GM12878 (cell line): ENCODE measurements at regions not wholly inside any gene's neighbourhood (a gene's known extent, or its start where the extent isn't known, plus 50 kb on each side); places are given as distances from the start of the nearest gene placed in this dataset.
A peak's percentile ranks its signal among the peaks of the same experiment; 100 is the strongest.

ENCODE experiments used
- ATAC-seq: fragments of 200-7000 bp; cut with Tn5 transposase; 3 replicates; pipeline ENCODE4 v1.9.1; 2020; ENCODE audit warnings: mild to moderate bottlenecking, moderate library complexity
- BruUV-seq: library from RNA; stranded (reverse); fragments of 400-500 nt; replicated peaks from 2 replicates; lab custom pipeline; 2021; lab: Mats Ljungman, UMichigan
- CTCF ChIA-PET: fragments of 300-600 bp; sonication (Branson Sonifier 250); formaldehyde crosslinking; extraction: SDS; loops from one replicate; lab custom pipeline; 2021; ENCODE audit warnings: inconsistent platforms; lab: Yijun Ruan, JAX
- POLR2A ChIA-PET: fragments of 350-600 bp; formaldehyde crosslinking; extraction: SDS; loops from one replicate; lab custom pipeline; 2021; ENCODE audit warnings: inconsistent platforms; lab: Charles Lee
- RAD21 ChIA-PET: fragments of 300-600 bp; sonication (Branson Sonifier 250); formaldehyde crosslinking; loops from one replicate; lab custom pipeline; 2023; ENCODE audit warnings: antibody characterized with exemption; ENCODE audit not compliant: unreplicated experiment; lab: Charles Lee
- SMC1A ChIA-PET: fragments of 300-600 bp; sonication (Branson Sonifier 250); formaldehyde crosslinking; loops from one replicate; lab custom pipeline; 2023; ENCODE audit not compliant: unreplicated experiment, uncharacterized antibody; lab: Charles Lee
- DNase-seq: peaks from one replicate; pipeline ENCODE4 v3.0.0-alpha.2; 2011; ENCODE audit warnings: low read depth, low spot score
- FAIRE-seq: peaks from 3 replicates; lab custom pipeline; 2011; peaks lifted over from hg19 to GRCh38; lab: Jason Lieb, UNC
- H2AFZ ChIP-seq: 2 replicates; pipeline ENCODE4 v1.6.0; 2011; ENCODE audit warnings: low read depth, low read length, control low read depth; ENCODE audit not compliant: control insufficient read depth
- H3K27ac ChIP-seq: 2 replicates; pipeline ENCODE4 v1.5.1; 2011; ENCODE audit warnings: control low read depth; ENCODE audit not compliant: control insufficient read depth, insufficient read depth
- H3K27me3 ChIP-seq, 2 experiments: replicated peaks in 1 of 2; 2 replicates each; pipeline versions ENCODE4 v1.6.0 to v1.6.1; 2011; ENCODE audit warnings: low read length in 1 of 2; ENCODE audit not compliant: control insufficient read depth in 2 of 2, insufficient read depth in 2 of 2
- H3K36me3 ChIP-seq, 2 experiments: 2 replicates each; pipeline ENCODE4 v1.5.1; 2011; ENCODE audit warnings: low read length in 1 of 2; ENCODE audit not compliant: control insufficient read depth in 2 of 2, insufficient read depth in 2 of 2
- H3K4me1 ChIP-seq: 2 replicates; pipeline ENCODE4 v1.6.1; 2011; ENCODE audit warnings: mild to moderate bottlenecking, low read length, moderate library complexity, mixed read lengths; ENCODE audit not compliant: control insufficient read depth, insufficient read depth
- H3K4me2 ChIP-seq: 2 replicates; pipeline ENCODE4 v1.6.0; 2011; ENCODE audit warnings: control low read depth; ENCODE audit not compliant: control insufficient read depth, insufficient read depth
- H3K4me3 ChIP-seq: fragments of 200-600 bp; sonication (generic); 2 replicates; pipeline ENCODE4 v1.5.1; 2016
- H3K79me2 ChIP-seq: 2 replicates; pipeline ENCODE4 v1.6.0; 2011; ENCODE audit warnings: low read length; ENCODE audit not compliant: control insufficient read depth, insufficient read depth
- H3K9ac ChIP-seq: 2 replicates; pipeline ENCODE4 v1.8.0; 2011; ENCODE audit warnings: low read length, control low read depth, mixed read lengths; ENCODE audit not compliant: control insufficient read depth, insufficient read depth
- H3K9me3 ChIP-seq: replicated peaks from 3 replicates; pipeline ENCODE4 v1.5.1; 2011; ENCODE audit warnings: mild to moderate bottlenecking, low read length; ENCODE audit not compliant: control insufficient read depth, insufficient read depth
- H4K20me1 ChIP-seq: 2 replicates; pipeline ENCODE4 v1.6.0; 2011; ENCODE audit not compliant: control insufficient read depth, insufficient read depth
- ATF2 ChIP-seq: IDR thresholded peaks from 2 replicates; pipeline ENCODE4 v1.6.1; 2012; ENCODE audit warnings: low read length, inconsistent platforms
- BCL3 ChIP-seq: IDR thresholded peaks from 2 replicates; pipeline ENCODE4 v1.6.1; 2011; ENCODE audit warnings: borderline replicate concordance, low read depth, mild to moderate bottlenecking, moderate library complexity, low read length; ENCODE audit not compliant: insufficient read depth, poor library complexity, severe bottlenecking
- CBFB ChIP-seq: IDR thresholded peaks from 2 replicates; pipeline ENCODE4 v1.6.1; 2016; ENCODE audit warnings: antibody characterized with exemption, low read depth
- E4F1 ChIP-seq: fragments of 450-650 bp; IDR thresholded peaks from 2 replicates; pipeline ENCODE4 v1.6.1; 2018; ENCODE audit warnings: borderline replicate concordance, mild to moderate bottlenecking; ENCODE audit not compliant: partially characterized antibody
- ESRRA ChIP-seq: IDR thresholded peaks from 2 replicates; pipeline ENCODE4 v1.6.1; 2012; ENCODE audit warnings: mild to moderate bottlenecking, low read length, improper control_type of control experiment
- FOXM1 ChIP-seq: IDR thresholded peaks from 2 replicates; pipeline ENCODE4 v1.6.1; 2012; ENCODE audit warnings: low read depth, mild to moderate bottlenecking, inconsistent platforms, low read length, moderate library complexity
- HDGF ChIP-seq: fragments of 450-650 bp; IDR thresholded peaks from 2 replicates; pipeline ENCODE4 v1.6.1; 2016; ENCODE audit warnings: antibody characterized with exemption
- JUNB ChIP-seq: IDR thresholded peaks from 2 replicates; pipeline ENCODE4 v1.6.1; 2016; ENCODE audit warnings: antibody characterized with exemption, mild to moderate bottlenecking
- MEF2B ChIP-seq: fragments of 450-650 bp; IDR thresholded peaks from 2 replicates; pipeline ENCODE4 v1.6.1; 2018; ENCODE audit warnings: mild to moderate bottlenecking, moderate library complexity; ENCODE audit not compliant: partially characterized antibody, poor library complexity, severe bottlenecking
- NFIC ChIP-seq: IDR thresholded peaks from 2 replicates; pipeline ENCODE4 v1.6.1; 2012; ENCODE audit warnings: low read depth, mild to moderate bottlenecking, inconsistent platforms, low read length, moderate library complexity
- NFXL1 ChIP-seq: fragments of 450-650 bp; IDR thresholded peaks from 2 replicates; pipeline ENCODE4 v1.6.1; 2017; ENCODE audit warnings: antibody characterized with exemption, mild to moderate bottlenecking, borderline replicate concordance
- NFYA ChIP-seq: IDR thresholded peaks from 2 replicates; pipeline ENCODE4 v1.6.1; 2011; ENCODE audit warnings: low read depth, mild to moderate bottlenecking, low read length, improper control_type of control experiment, borderline replicate concordance
- SRF ChIP-seq, 2 experiments: IDR thresholded peaks; 2 replicates each; pipeline ENCODE4 v1.6.1; 2011; ENCODE audit warnings: low read depth in 2 of 2, low read length in 2 of 2, mild to moderate bottlenecking in 1 of 2, moderate library complexity in 1 of 2
- STAT1 ChIP-seq: fragments of 450-650 bp; conservative IDR thresholded peaks from 2 replicates; pipeline ENCODE4 v1.6.1; 2014; ENCODE audit warnings: antibody characterized with exemption, mild to moderate bottlenecking
- SUPT20H ChIP-seq: IDR thresholded peaks from 2 replicates; pipeline ENCODE4 v1.6.1; 2011; ENCODE audit warnings: low read depth, mild to moderate bottlenecking, low read length, moderate library complexity, borderline replicate concordance; ENCODE audit not compliant: control insufficient read depth
- TAF1 ChIP-seq: IDR thresholded peaks from 2 replicates; pipeline ENCODE4 v1.6.1; 2011; ENCODE audit warnings: mild to moderate bottlenecking, low read depth, low read length, borderline replicate concordance
- ZBTB33 ChIP-seq: fragments of 450-650 bp; IDR thresholded peaks from 2 replicates; pipeline ENCODE4 v1.6.1; 2017; ENCODE audit warnings: mild to moderate bottlenecking
- WGBS: methylation state at CpG from one replicate; pipeline ENCODE4 v1.1.6; 2016; ENCODE audit warnings: low lambda C conversion rate; ENCODE audit not compliant: insufficient replicate concordance, insufficient coverage; ENCODE audit errors: missing lambda C conversion rate; 5-methylcytosine and 5-hydroxymethylcytosine counted together
- in situ Hi-C: fragments of 300-500 bp; cut with MboI; formaldehyde crosslinking; loops from 9 replicates; pipeline ENCODE4 v1.14.3; 2018; ENCODE audit warnings: mixed read lengths
- intact Hi-C: fragments of 100-400 bp; cut with micrococcal nuclease; formaldehyde crosslinking; loops from one replicate; pipeline ENCODE4 v1.14.2; 2022; ENCODE audit not compliant: unreplicated experiment

GRCh38 chr13:50071379-50071778, 56.1 kb downstream of the KCNRG start:
- no peak for DNase-seq
- H2AFZ ChIP-seq: no peak overlapping the region
- no peaks in the 10 kb centered on the region for H4K20me1 ChIP-seq
- intact Hi-C loops: no loop called here
- peaks cover 4 to 17% of the 10 kb centered on the region in 2 experiments for H3K36me3 ChIP-seq
- in situ Hi-C loops: no loop called here
- H3K9ac ChIP-seq: no peak overlapping the region
- no TSS peak for BruUV-seq
- RAD21 ChIA-PET: interaction anchor here (0.9 to 1.2 kb wide), 2 partner anchors 13 to 74 kb away, joined by 3 to 4 read pairs; no protein-coding TSS in a partner anchor
- H3K27me3 ChIP-seq: no peaks in the 10 kb centered on the region
- CTCF ChIA-PET: interaction anchor here (0.6 to 1.4 kb wide), 2 partner anchors 14 to 840 kb away, joined by 3 to 5 read pairs; no protein-coding TSS in a partner anchor
- SMC1A ChIA-PET: interaction anchor here (1.1 to 6.7 kb wide), 3 partner anchors 11 to 74 kb away, joined by 3 to 59 read pairs (median 19); partner anchors contain the start of gene TRIM13
- H3K4me3 ChIP-seq: no peak overlapping the region; the same call in 1 of the 2 replicates
- FAIRE-seq: no peak
- peaks cover 8% of the 10 kb centered on the region; the same call in 1 of the 2 replicates for H3K4me1 ChIP-seq
- H3K9me3 ChIP-seq: no peaks in the 10 kb centered on the region
- peak; percentile 2; the same call in 2 of the 3 replicates for ATAC-seq
- POLR2A ChIA-PET: interaction anchor here (2.5 kb wide), 1 partner anchor 10 kb away, joined by 14 read pairs; no protein-coding TSS in a partner anchor
- no peak overlapping the region for H3K27ac ChIP-seq
- WGBS: 38% methylated on average over 2 of the region's 2 CpGs
- peak overlapping the region; percentile 82 for H3K4me2 ChIP-seq
- H3K79me2 ChIP-seq: peaks cover 87% of the 10 kb centered on the region
- no peak for TF ChIP-seq CBFB
- TF ChIP-seq BCL3: no peak
- TF ChIP-seq ATF2: no peak
- no peak for TF ChIP-seq JUNB
- TF ChIP-seq HDGF: no peak
- no peak for TF ChIP-seq E4F1
- no peak for TF ChIP-seq STAT1
- TF ChIP-seq SRF (IDR thresholded peaks at IDR 0.05; ENCODE audit: low read depth in 2 of 2, low read length in 2 of 2): no peak
- no peak for TF ChIP-seq NFXL1
- no peak for TF ChIP-seq NFIC
- TF ChIP-seq SUPT20H: no peak
- no peak for TF ChIP-seq ZBTB33
- no peak for TF ChIP-seq NFYA
- TF ChIP-seq ESRRA: no peak
- TF ChIP-seq TAF1: no peak
- no peak for TF ChIP-seq MEF2B
- TF ChIP-seq FOXM1: no peak
